ENCODE measurements at regions not wholly inside any gene's neighbourhood (a gene's known extent, or its start where the extent isn't known, plus 50 kb on each side); places are given as distances from the start of the nearest gene placed in this dataset.

DNA sequence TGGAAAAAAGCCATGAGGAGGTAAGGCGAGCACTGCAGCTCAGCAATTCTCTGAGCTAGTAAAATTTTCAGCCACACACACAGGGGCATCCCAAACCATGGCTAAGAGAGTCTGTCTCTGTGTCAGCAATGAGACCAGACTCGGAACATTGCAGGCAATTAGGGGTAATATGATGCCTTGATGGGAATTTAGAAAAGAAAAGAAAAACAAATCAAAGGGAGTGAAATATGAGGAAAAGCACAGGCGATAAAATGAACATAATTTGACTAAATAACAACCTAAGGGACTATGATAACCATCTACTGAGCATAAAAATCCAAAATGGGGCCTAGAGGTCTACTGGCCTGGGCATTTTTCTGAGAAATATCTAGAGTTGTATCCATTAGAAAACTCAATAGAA lies 546.0 kb upstream of the PSMD7 start:
- TF ChIP-seq, protein P1, sequence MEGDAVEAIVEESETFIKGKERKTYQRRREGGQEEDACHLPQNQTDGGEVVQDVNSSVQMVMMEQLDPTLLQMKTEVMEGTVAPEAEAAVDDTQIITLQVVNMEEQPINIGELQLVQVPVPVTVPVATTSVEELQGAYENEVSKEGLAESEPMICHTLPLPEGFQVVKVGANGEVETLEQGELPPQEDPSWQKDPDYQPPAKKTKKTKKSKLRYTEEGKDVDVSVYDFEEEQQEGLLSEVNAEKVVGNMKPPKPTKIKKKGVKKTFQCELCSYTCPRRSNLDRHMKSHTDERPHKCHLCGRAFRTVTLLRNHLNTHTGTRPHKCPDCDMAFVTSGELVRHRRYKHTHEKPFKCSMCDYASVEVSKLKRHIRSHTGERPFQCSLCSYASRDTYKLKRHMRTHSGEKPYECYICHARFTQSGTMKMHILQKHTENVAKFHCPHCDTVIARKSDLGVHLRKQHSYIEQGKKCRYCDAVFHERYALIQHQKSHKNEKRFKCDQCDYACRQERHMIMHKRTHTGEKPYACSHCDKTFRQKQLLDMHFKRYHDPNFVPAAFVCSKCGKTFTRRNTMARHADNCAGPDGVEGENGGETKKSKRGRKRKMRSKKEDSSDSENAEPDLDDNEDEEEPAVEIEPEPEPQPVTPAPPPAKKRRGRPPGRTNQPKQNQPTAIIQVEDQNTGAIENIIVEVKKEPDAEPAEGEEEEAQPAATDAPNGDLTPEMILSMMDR (conservative IDR thresholded peaks at IDR 0.05; ENCODE audit: low read depth in 2 of 2) = no peak
- TF ChIP-seq EZH2phosphoT487 (IDR thresholded peaks at IDR 0.05; ENCODE audit: unreplicated experiment) (no peak), CREB1 (CRISPR knock-in tag; IDR thresholded peaks at IDR 0.05; ENCODE audit: low read depth) (no peak)
